ENCODE measurements at regions not wholly inside any gene's neighbourhood (a gene's known extent, or its start where the extent isn't known, plus 50 kb on each side); places are given as distances from the start of the nearest gene placed in this dataset.

DNA sequence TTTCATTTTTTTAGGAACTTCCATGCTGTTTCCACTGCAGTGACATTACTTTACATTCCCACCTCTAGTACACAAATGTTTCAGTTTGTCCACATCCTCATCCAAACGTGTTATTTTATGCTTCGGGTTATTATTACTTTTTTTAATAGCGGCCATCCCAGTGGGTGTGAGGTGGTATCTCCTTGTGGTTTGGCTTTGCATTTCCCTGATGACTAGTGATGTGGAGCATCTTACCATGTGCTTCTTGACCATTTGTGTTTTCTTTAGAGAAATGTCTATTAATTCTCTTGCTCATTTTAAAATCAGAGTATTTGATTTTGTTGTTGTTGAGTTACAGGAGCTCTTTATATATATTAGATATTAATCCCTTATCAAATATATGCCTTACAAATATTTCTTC lies 70.3 kb upstream of the ANO1 start:
- ATAC-seq: no peak
- Histone ChIP-seq H3K9me3 (no peaks in the 10 kb centered on the region), H3K27me3 (no peaks in the 10 kb centered on the region), H3K36me3 (no peaks in the 10 kb centered on the region), H3K4me1 (no peaks in the 10 kb centered on the region), H3K27ac (no peak overlapping the region), H3K4me3 (no peak overlapping the region)
- TF ChIP-seq, protein P1, sequence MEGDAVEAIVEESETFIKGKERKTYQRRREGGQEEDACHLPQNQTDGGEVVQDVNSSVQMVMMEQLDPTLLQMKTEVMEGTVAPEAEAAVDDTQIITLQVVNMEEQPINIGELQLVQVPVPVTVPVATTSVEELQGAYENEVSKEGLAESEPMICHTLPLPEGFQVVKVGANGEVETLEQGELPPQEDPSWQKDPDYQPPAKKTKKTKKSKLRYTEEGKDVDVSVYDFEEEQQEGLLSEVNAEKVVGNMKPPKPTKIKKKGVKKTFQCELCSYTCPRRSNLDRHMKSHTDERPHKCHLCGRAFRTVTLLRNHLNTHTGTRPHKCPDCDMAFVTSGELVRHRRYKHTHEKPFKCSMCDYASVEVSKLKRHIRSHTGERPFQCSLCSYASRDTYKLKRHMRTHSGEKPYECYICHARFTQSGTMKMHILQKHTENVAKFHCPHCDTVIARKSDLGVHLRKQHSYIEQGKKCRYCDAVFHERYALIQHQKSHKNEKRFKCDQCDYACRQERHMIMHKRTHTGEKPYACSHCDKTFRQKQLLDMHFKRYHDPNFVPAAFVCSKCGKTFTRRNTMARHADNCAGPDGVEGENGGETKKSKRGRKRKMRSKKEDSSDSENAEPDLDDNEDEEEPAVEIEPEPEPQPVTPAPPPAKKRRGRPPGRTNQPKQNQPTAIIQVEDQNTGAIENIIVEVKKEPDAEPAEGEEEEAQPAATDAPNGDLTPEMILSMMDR (IDR thresholded peaks at IDR 0.05): no peak
- intact Hi-C loops (cut with DNase I): no loop called here
- DNase-seq: no peak

DNA sequence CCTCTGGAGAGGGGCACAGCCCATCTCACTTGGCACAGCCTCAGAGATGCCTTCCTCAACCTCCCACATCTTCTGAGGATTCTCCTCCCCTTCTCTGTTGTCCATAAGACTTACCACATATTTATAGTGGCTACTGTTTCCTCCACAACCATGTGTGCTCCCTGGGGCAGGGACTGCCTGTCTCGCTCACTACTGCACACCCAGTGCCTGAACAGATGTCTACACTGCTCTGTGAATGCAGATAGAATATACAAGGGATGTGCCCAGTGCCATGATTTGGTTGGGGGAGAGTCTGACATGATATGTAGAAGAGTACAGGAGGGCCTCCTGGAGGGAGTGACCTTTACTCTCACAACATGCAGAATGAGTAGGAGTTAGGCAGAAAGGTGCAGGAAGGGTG lies 67.3 kb upstream of the ANO1 start:
- TF ChIP-seq, protein P1 (IDR thresholded peaks at IDR 0.05): no peak
- H3K27ac ChIP-seq: no peak overlapping the region
- no peak overlapping the region for H3K4me3 ChIP-seq
- ATAC-seq (no peak), DNase-seq (no peak)
- no peaks in the 10 kb centered on the region for H3K27me3 ChIP-seq
- intact Hi-C loops (cut with DNase I): no loop called here
- no peaks in the 10 kb centered on the region for H3K9me3 ChIP-seq
- H3K36me3 ChIP-seq: no peaks in the 10 kb centered on the region
- no peaks in the 10 kb centered on the region for H3K4me1 ChIP-seq

DNA sequence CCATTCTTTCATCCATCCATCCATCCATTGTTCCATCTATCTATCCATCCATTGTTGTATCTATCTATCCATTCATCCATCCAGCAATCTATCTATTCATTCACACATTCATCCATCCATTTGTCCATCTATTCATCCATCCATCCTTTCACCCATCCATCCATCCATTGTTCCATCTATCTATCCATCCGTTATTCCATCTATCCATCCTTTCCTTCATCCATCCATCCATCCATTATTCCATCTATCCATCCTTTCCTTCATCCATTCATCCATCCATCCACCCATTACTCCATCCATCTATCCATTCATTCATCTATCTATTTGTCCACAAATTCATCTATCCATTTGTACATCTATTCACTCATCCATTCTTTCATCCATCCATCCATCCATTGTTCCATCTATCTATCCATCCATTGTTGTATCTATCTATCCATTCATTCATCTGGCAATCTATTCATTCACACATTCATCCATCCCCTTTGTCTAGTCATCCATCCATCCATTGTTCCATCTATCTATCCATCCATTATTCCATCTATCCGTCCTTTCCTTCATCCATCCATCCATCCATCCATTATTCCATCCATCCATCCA lies 65.9 kb upstream of the ANO1 start:
- Histone ChIP-seq H3K27ac (no peak overlapping the region), H3K27me3 (no peaks in the 10 kb centered on the region), H3K36me3 (no peaks in the 10 kb centered on the region), H3K9me3 (no peaks in the 10 kb centered on the region), H3K4me1 (no peaks in the 10 kb centered on the region), H3K4me3 (no peak overlapping the region)
- DNase-seq (no peak), ATAC-seq (no peak)
- intact Hi-C loops (cut with DNase I): no loop called here
- TF ChIP-seq, protein P1 (IDR thresholded peaks at IDR 0.05): no peak

DNA sequence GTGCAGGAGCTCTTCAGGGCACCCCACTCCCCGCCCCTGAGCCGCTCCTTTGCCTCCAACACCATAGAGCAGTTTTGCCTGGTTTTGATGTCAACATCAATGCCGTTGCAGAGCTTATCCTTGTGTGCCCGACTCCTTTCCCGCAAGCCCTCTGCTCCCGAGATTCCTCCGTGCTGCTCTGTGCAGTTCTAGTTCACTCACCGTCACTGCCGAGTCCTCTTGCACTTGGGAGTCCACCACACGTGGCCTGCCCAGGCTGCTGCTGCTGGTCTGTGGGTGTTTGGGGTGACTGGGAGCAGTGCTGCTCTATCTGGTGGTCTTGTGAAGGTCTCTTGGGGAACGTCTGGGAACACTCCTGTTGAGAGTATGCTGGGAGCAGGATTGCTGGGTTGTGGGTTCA lies 63.8 kb upstream of the ANO1 start:
- H3K27ac ChIP-seq: no peak overlapping the region
- ATAC-seq (no peak), DNase-seq (no peak)
- no peak overlapping the region for H3K4me3 ChIP-seq
- intact Hi-C loops (cut with DNase I): no loop called here
- no peaks in the 10 kb centered on the region for H3K36me3 ChIP-seq
- TF ChIP-seq, protein P1 (IDR thresholded peaks at IDR 0.05): no peak
- H3K27me3 ChIP-seq: no peaks in the 10 kb centered on the region
- H3K9me3 ChIP-seq: no peaks in the 10 kb centered on the region
- H3K4me1 ChIP-seq: no peaks in the 10 kb centered on the region

DNA sequence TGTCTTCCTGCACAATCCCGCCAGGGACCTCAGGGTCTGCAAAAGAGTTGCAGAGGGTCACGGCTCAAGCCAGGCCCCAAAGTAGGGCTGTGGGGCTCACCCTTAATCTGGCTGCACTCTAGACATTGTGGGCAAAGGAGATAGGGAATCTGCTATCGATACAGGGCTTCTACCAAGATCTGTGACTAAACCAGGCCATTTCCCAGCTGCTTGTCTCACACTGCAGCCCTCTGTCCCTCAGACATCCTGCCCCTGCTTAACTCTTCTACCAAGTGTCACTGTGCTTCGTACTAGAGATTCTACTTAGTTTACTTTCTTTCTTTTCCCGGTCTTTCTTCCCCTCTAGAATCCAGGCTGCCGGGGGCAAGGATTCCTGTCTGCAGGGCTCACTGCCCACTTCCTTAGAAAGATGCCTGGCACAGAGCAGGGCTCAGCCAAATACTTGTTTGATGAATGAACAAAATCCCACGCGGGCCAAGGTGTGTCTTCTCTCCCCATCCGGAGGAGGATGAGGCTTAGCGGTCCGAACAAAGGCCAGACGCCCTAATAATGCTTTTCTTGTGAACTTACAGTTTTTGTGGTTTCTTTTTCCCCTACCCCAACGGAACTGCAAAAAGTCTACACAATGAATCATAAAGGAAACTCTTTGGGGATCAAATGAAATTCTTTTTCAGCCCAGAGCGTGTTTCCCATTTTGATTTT lies 61.3 kb upstream of the ANO1 start:
- ATAC-seq (no peak), DNase-seq (no peak)
- Histone ChIP-seq H3K36me3 (no peaks in the 10 kb centered on the region), H3K4me1 (peaks cover 4% of the 10 kb centered on the region), H3K9me3 (no peaks in the 10 kb centered on the region), H3K4me3 (no peak overlapping the region), H3K27me3 (no peaks in the 10 kb centered on the region), H3K27ac (no peak overlapping the region)
- intact Hi-C loops (cut with DNase I): no loop called here
- TF ChIP-seq, protein P1 (IDR thresholded peaks at IDR 0.05): no peak
